Ovary (tissue), 7 donors: ENCODE measurements at regions not wholly inside any gene's neighbourhood (a gene's known extent, or its start where the extent isn't known, plus 50 kb on each side); places are given as distances from the start of the nearest gene placed in this dataset.

Experiments used
- DNase-seq, 5 donors: peaks; one replicate each; pipeline ENCODE4 v3.0.0-alpha.2; 2019 to 2020
- H3K27ac ChIP-seq, 2 donors: fragments of 200-600 bp; one replicate each; pipeline versions ENCODE4 v1.5.1 to v1.8.0; 2019 to 2022
- H3K27me3 ChIP-seq: fragments of 200-600 bp; one replicate; pipeline ENCODE4 v1.8.0; 2022
- H3K36me3 ChIP-seq: fragments of 200-600 bp; sonication (generic); one replicate; pipeline ENCODE4 v1.5.1; 2019
- H3K4me1 ChIP-seq: one replicate; pipeline ENCODE4 v1.8.1; 2013; ENCODE audit warnings: mild to moderate bottlenecking, moderate library complexity; ENCODE audit not compliant: insufficient read depth
- H3K4me3 ChIP-seq: fragments of 200-600 bp; sonication (generic); one replicate; pipeline ENCODE4 v1.5.1; 2017
- H3K9me3 ChIP-seq, 2 donors: fragments of 200-600 bp in 1 of 2; sonication (generic) in 1 of 2; one replicate each; pipeline versions ENCODE4 v1.5.1 to v1.8.1; 2013 to 2019; ENCODE audit warnings: mild to moderate bottlenecking in 1 of 2, moderate library complexity in 1 of 2
- EP300 ChIP-seq: sonication (generic); formaldehyde crosslinking; IDR thresholded peaks from one replicate; pipeline ENCODE4 v1.6.1; 2017; ENCODE audit warnings: antibody characterized with exemption
- POLR2A ChIP-seq: fragments of 450-650 bp; IDR thresholded peaks from one replicate; pipeline ENCODE4 v1.6.1; 2017; ENCODE audit warnings: antibody characterized with exemption, mild to moderate bottlenecking, moderate library complexity
- WGBS, 3 donors: extraction: QIAGEN DNeasy Blood & Tissue Kit in 1 of 3; methylation state at CpG; one replicate each; pipeline versions ENCODE4 v1.1.5 to v1.1.7; 2013 to 2017; 5-methylcytosine and 5-hydroxymethylcytosine counted together
- intact Hi-C, 4 donors: fragments of 100-400 bp; cut with DNase I; formaldehyde crosslinking; loops; one replicate each; pipeline versions ENCODE4 v1.11.0 to v1.15.1; 2022 to 2023
- TF ChIP-seq, protein P1 (sequence below), 3 donors: fragments of 450-650 bp in 2 of 3; fragments of 200-600 bp in 1 of 3; IDR thresholded peaks; one replicate each; pipeline versions ENCODE4 v1.5.1 to v1.8.0; 2016 to 2022; ENCODE audit warnings: antibody characterized with exemption in 3 of 3, mild to moderate bottlenecking in 1 of 3
- donor health status: DM: no; HTN: no; CAD: no; lungs with moderate emphysema.
- donor health status: DM: no; HTN: no; CAD: no.
- donor health status: Bipolar disorder and iron deficiency.
- donor health status: DM: no; HTN: no; CAD: no.
- donor health status: DM: yes; HTN: yes; CAD: no.

DNA sequence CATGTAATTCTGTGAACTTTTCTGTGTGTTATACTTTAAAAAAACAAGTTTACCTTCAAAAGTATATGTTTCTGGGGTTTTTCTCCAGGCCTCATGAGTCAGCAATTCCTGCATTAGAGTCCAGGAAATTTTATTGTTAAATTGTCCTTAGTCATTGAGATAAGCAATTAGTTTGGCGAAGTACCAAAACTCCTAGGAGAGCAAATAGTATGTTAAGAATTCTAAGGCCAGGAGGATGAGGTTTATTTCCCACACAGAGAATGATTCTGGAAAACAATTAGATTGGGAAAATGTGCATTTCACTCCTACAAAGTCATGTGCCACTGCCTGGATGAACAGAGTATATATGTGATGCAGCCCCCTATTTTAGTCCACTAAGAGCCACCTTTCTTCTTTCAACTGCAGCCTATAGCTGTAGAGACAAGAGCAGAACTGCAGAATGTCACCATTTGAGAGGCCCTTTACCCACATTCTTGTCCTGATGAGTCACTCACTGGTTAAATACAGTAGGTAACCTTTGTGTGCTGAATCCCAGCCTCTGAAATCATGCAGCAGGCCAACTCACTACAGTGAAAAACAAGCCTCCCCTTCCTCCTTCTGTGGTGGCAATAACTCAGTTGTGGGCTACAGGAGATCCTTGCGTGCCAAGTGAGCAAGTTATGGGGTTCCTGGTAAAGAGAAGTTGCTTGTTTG lies 452.8 kb upstream of the THBS1 start:
- H3K27me3 ChIP-seq = no peaks in the 10 kb centered on the region
- 17 to 30% (median 19%) methylated on average over 2 of the region's 2 CpGs for WGBS, 3 donors
- no peaks in the 10 kb centered on the region for H3K36me3 ChIP-seq
- no peak overlapping the region for H3K27ac ChIP-seq
- H3K4me3 ChIP-seq = no peak overlapping the region
- TF ChIP-seq, protein P1, sequence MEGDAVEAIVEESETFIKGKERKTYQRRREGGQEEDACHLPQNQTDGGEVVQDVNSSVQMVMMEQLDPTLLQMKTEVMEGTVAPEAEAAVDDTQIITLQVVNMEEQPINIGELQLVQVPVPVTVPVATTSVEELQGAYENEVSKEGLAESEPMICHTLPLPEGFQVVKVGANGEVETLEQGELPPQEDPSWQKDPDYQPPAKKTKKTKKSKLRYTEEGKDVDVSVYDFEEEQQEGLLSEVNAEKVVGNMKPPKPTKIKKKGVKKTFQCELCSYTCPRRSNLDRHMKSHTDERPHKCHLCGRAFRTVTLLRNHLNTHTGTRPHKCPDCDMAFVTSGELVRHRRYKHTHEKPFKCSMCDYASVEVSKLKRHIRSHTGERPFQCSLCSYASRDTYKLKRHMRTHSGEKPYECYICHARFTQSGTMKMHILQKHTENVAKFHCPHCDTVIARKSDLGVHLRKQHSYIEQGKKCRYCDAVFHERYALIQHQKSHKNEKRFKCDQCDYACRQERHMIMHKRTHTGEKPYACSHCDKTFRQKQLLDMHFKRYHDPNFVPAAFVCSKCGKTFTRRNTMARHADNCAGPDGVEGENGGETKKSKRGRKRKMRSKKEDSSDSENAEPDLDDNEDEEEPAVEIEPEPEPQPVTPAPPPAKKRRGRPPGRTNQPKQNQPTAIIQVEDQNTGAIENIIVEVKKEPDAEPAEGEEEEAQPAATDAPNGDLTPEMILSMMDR (IDR thresholded peaks at IDR 0.05) = no peak
- TF ChIP-seq POLR2A = no peak
- TF ChIP-seq EP300 = no peak
- no peak for DNase-seq
- intact Hi-C loops = no loop called here
- H3K9me3 ChIP-seq = no peaks in the 10 kb centered on the region
- H3K4me1 ChIP-seq = peaks cover 10% of the 10 kb centered on the region

DNA sequence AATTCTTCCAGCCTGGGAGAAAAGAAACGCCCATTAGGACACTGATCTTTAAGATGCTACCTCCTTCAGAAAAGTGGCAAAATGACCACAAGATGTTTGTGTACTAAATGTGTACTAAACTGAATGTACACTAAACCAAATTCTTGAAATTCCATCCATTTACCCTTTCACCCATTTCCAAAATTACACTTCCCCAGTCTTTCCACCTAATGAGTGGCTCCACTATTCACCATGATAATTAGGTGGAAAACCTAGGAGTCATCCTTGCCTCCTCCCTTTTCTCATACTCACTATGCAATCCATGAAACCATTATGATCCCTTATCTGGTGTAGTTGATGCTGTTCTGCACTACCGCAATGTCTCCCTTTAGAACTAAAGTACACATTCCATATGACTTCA lies 452.1 kb upstream of the THBS1 start:
- Histone ChIP-seq H3K36me3 (no peaks in the 10 kb centered on the region), H3K4me1 (peaks cover 10% of the 10 kb centered on the region), H3K27ac (no peak overlapping the region), H3K27me3 (no peaks in the 10 kb centered on the region), H3K4me3 (no peak overlapping the region), H3K9me3 (no peaks in the 10 kb centered on the region)
- DNase-seq = no peak
- no peak for TF ChIP-seq POLR2A
- no peak for TF ChIP-seq EP300
- TF ChIP-seq, protein P1 (IDR thresholded peaks at IDR 0.05) = no peak
- WGBS, 3 donors = 80 to 82% (median 80%) methylated on average over 2 of the region's 2 CpGs
- intact Hi-C loops = no loop called here

DNA sequence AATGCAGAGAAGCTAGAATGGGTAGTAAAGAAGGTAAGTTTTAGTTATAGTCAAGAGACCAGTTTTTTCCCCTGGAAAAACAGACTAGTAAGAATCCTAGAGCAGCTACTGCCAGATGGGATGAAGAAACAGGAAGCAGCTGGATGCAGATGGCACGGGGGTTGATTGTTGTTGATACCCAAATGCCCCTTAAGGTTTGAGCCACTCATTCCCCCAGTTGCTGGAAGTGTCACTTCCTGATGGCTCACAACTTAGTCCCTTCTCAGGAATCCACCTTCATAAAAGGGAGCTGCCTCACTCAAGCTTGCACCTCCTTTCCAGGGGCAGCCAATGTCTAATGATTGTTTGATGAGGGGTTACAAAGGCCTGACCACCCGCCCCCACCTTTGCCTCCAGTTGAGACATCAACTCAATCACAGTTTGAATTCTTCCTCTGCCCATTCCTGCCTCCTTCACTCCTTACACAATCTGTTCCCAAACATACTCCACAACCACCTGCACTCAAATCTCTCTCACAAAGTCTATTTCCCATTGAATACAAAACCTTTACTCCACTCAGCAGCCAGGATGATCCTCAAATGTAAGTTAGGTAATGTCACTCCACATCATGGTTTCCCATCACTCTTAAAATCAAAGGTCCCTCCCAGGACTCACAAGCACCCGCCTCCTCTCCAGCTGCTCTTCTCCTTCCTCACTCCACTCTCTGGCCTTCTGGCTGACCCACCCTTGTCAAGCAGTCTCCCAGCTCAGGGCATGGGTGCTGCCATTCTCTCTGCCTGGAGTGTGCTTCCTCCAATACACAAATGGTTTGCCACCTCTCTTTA lies 450.1 kb upstream of the THBS1 start:
- intact Hi-C loops = no loop called here
- H3K4me3 ChIP-seq = no peak overlapping the region
- H3K27ac ChIP-seq = no peak overlapping the region
- peaks cover 7% of the 10 kb centered on the region for H3K4me1 ChIP-seq
- 73 to 90% (median 87%) methylated on average over 3 of the region's 3 CpGs for WGBS, 3 donors
- TF ChIP-seq EP300 (no peak), POLR2A (no peak)
- TF ChIP-seq, protein P1 (IDR thresholded peaks at IDR 0.05) = no peak
- no peaks in the 10 kb centered on the region for H3K9me3 ChIP-seq
- H3K36me3 ChIP-seq = no peaks in the 10 kb centered on the region
- no peaks in the 10 kb centered on the region for H3K27me3 ChIP-seq
- no peak for DNase-seq

DNA sequence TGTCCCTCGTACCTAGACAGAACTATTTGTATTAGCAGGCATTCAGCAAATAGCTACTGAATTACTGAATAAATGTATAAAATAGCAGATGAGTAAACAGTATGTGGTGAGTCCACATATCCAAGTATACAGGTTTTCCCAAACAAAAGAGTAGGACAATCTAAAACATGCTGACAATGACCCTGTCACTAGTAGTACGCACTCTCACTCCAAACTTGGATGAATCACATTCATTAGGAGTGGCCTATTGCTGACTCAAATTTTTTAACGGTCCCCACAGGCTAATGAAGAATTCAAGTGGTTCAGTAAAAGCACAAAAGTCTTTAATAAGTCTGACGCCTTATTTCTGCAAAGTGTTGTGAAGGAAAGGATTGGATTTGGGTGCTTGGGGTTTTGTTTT lies 449.3 kb upstream of the THBS1 start:
- no peak overlapping the region for H3K27ac ChIP-seq
- H3K36me3 ChIP-seq = no peaks in the 10 kb centered on the region
- no peak overlapping the region for H3K4me3 ChIP-seq
- H3K4me1 ChIP-seq = peaks cover 7% of the 10 kb centered on the region
- no peaks in the 10 kb centered on the region for H3K27me3 ChIP-seq
- DNase-seq = no peak
- TF ChIP-seq, protein P1 (IDR thresholded peaks at IDR 0.05) = no peak
- no peak for TF ChIP-seq EP300
- TF ChIP-seq POLR2A = no peak
- H3K9me3 ChIP-seq = no peaks in the 10 kb centered on the region
- intact Hi-C loops = no loop called here
- 82 to 92% (median 89%) methylated on average over 4 of the region's 4 CpGs for WGBS, 3 donors
